ENCODE measurements at regions not wholly inside any gene's neighbourhood (a gene's known extent, or its start where the extent isn't known, plus 50 kb on each side); places are given as distances from the start of the nearest gene placed in this dataset.

DNA sequence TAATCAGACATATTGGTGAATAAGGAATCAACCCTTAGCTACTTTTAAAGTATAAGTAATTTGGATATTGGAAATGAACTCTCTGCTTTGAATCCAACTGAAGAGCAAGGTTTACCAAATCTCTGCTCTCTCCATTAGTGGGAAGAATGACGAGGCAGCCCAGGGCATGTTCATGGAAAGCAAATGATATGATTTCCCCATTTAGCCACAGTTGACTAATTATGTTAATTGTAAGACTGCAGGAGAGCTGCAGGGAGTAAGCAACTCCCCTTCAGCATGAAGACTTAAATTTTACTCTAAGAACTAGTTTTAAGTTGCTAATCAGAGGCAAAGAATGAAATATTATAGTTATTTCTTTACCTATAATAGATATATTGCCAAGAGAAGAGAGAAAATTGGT is 194.3 kb upstream of the CD180 start:
- no peak for DNase-seq (ENCODE audit: low read depth)
- TF ChIP-seq, protein P1, sequence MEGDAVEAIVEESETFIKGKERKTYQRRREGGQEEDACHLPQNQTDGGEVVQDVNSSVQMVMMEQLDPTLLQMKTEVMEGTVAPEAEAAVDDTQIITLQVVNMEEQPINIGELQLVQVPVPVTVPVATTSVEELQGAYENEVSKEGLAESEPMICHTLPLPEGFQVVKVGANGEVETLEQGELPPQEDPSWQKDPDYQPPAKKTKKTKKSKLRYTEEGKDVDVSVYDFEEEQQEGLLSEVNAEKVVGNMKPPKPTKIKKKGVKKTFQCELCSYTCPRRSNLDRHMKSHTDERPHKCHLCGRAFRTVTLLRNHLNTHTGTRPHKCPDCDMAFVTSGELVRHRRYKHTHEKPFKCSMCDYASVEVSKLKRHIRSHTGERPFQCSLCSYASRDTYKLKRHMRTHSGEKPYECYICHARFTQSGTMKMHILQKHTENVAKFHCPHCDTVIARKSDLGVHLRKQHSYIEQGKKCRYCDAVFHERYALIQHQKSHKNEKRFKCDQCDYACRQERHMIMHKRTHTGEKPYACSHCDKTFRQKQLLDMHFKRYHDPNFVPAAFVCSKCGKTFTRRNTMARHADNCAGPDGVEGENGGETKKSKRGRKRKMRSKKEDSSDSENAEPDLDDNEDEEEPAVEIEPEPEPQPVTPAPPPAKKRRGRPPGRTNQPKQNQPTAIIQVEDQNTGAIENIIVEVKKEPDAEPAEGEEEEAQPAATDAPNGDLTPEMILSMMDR (IDR thresholded peaks at IDR 0.05; ENCODE audit: insufficient read depth, low read length), result no peak

DNA sequence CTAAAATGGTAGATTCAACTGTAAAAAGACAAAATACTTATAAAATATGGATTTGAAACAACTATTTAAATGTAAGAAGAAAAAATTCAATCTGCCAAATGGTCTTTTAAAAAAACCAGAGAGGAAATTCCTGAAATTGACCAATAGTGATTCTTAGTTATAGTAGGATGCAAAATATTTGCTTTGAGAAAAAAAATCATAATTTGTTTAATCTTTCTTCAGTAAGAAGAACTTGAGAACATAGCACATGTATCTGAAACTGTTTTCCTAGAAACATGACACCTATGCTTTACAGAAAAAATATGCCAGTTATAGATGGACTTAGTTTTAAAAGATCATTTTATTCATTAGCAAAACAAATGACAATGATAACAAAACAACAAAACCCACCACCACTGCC is 186.9 kb upstream of the CD180 start:
- DNase-seq (ENCODE audit: low read depth), result no peak
- TF ChIP-seq, protein P1 (IDR thresholded peaks at IDR 0.05; ENCODE audit: insufficient read depth, low read length), result no peak
- H3K4me3 ChIP-seq (ENCODE audit: low read depth, low read length), result no peak overlapping the region

More for the DNA sequence above, 194.3 kb upstream of the CD180 start:
- H3K4me3 ChIP-seq (ENCODE audit: low read depth, low read length), result no peak overlapping the region

DNA sequence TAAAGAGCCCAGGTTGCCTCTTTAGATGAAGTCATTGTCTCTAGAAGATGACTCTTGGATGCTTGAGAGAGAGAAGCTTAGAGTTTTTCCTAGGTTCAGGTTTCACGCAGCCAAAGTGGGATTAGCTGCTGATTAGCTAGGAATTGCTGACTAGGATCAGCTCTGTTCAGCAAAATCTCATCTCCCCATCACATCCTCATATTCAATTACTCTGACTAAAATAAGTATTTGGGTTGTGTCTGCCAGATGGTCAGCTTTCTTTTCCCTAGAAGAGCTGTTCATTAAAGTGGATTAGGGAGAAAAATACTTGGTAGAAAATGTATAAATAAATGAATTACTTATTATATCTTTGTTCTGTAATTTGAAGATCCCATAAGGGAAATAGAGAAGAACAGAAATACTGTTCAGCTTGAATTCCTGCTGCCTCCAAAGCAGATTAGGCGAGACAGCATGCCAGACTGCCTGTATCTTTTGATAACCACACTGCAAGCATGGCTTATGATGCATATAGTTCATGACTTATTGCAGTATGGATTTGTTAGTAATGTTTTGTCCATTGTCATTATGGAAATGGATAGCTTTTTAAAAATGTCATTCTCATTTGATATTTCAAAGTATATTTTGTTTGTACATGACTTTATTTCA is 184.8 kb upstream of the CD180 start:
- TF ChIP-seq, protein P1 (IDR thresholded peaks at IDR 0.05; ENCODE audit: insufficient read depth, low read length), result no peak
- H3K4me3 ChIP-seq (ENCODE audit: low read depth, low read length), result no peak overlapping the region
- peak; percentile 8 for DNase-seq (ENCODE audit: low read depth)

DNA sequence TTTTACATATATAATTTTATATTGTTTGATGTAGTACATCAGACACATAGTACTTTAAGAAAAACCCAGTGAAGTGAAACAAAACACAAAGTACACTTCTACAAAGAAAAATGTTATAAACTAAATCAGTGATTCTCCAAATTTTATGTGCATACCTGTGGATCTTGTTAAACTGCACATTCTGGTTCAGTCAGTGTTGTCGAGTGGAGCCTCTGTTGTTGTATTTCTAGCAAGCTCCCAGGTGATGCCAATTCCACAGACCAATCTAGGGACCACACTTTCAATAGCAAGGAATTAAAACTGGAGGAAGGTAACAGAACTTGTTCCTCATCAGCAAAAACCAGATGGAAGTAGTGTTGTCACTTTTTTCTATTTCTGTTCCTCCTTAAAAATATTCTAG is 183.8 kb upstream of the CD180 start:
- no peak overlapping the region for H3K4me3 ChIP-seq (ENCODE audit: low read depth, low read length)
- no peak for DNase-seq (ENCODE audit: low read depth)
- TF ChIP-seq, protein P1 (IDR thresholded peaks at IDR 0.05; ENCODE audit: insufficient read depth, low read length), result no peak

DNA sequence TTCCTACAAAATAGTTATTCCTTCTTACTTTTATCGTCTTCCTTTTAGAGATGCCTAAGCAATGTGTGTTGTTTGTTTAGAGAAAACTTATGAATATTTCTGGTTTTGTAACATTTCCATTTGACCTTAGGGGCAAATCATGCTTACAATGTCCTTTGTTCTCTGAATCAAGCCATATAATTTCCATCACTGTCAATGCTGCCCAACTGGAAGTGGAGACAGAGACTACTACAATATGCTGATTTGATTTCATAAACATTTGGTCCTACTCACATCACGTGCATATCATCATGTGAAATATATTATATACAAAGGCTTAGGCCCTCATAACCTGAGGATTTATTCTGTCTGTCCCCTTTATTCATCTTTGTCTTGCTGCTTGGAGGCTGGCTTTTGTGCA is 183.2 kb upstream of the CD180 start:
- H3K4me3 ChIP-seq (ENCODE audit: low read depth, low read length), result no peak overlapping the region
- DNase-seq (ENCODE audit: low read depth), result no peak
- TF ChIP-seq, protein P1 (IDR thresholded peaks at IDR 0.05; ENCODE audit: insufficient read depth, low read length), result no peak

DNA sequence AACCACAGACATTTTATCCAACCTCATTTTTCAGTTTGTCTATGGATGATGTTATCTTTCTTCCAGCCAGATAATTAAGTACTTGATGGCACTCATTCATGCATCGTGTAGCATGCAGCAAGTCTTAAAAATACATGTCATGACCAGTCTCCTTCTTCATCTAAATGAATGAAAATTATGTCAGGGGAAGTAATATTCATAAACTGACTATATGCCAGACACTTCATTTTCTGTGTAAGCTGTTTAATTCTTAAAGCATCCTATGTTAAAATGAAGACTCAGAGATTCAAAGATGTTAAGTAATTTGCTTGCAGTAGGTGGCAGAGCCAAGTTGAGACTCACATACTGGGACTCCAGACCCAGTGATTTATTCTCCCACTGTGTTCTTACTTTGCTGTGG is 181.7 kb upstream of the CD180 start:
- TF ChIP-seq, protein P1 (IDR thresholded peaks at IDR 0.05; ENCODE audit: insufficient read depth, low read length), result no peak
- H3K4me3 ChIP-seq (ENCODE audit: low read depth, low read length), result no peak overlapping the region
- no peak for DNase-seq (ENCODE audit: low read depth)

DNA sequence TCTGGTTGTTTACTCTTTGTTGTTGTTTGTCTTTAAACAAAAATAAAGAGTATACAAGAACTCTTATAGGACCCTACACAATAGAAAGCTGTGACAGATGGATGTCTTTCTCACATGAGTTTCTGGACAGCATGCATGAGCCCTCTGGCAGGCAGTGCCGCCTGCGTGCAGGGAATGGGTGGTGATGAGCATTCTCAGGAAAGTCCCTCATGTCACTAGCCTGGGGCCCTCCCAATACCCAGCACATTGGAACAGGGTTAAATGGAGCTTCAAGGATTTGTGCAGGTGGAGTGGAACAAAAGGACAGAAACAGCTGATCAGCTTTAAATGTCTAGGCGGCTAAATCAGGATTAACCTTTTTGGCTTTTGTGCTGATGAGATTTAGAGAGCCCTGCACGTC is 181.0 kb upstream of the CD180 start:
- TF ChIP-seq, protein P1 (IDR thresholded peaks at IDR 0.05; ENCODE audit: insufficient read depth, low read length), result no peak
- no peak for DNase-seq (ENCODE audit: low read depth)
- H3K4me3 ChIP-seq (ENCODE audit: low read depth, low read length), result no peak overlapping the region

All from fibroblast of the aortic adventitia (primary cell).